ENCODE measurements at regions not wholly inside any gene's neighbourhood (a gene's known extent, or its start where the extent isn't known, plus 50 kb on each side); places are given as distances from the start of the nearest gene placed in this dataset.

- Histone ChIP-seq H3K36me3 (no peaks in the 10 kb centered on the region), H3K4me1 (no peaks in the 10 kb centered on the region), H3K9ac (ENCODE audit: low read depth in 2 of 2, low read length in 2 of 2) (no peak overlapping the region), H3K27ac (no peak overlapping the region), H3K9me3 (no peaks in the 10 kb centered on the region), H3K27me3 (no peaks in the 10 kb centered on the region), H3K4me3 (no peak overlapping the region)
- TF ChIP-seq CTCF (IDR thresholded peaks at IDR 0.05) = no peak
- DNase-seq = no peak
- intact Hi-C loops (cut with DNase I) = no loop called here
Observed at GRCh38 chr4:20196476-20196875, 55.2 kb upstream of the SLIT2 start.

GRCh38 chr4:20195071-20195885 lies 56.4 kb upstream of the SLIT2 start:
- no peak for DNase-seq
- H3K9ac ChIP-seq (ENCODE audit: low read depth in 2 of 2, low read length in 2 of 2) = no peak overlapping the region
- H3K9me3 ChIP-seq = no peaks in the 10 kb centered on the region
- H3K4me3 ChIP-seq = no peak overlapping the region
- no peaks in the 10 kb centered on the region for H3K4me1 ChIP-seq
- H3K36me3 ChIP-seq = no peaks in the 10 kb centered on the region
- H3K27me3 ChIP-seq = no peaks in the 10 kb centered on the region
- intact Hi-C loops (cut with DNase I) = no loop called here
- TF ChIP-seq CTCF (IDR thresholded peaks at IDR 0.05) = no peak
- H3K27ac ChIP-seq = no peak overlapping the region

- DNase-seq = no peak
- H3K27me3 ChIP-seq = no peaks in the 10 kb centered on the region
Observed at GRCh38 chr4:20194123-20195013, 57.3 kb upstream of the SLIT2 start.

GRCh38 chr4:20193141-20193936 lies 58.4 kb upstream of the SLIT2 start:
- DNase-seq = no peak
- Histone ChIP-seq H3K27me3 (no peaks in the 10 kb centered on the region), H3K27ac (no peak overlapping the region), H3K4me1 (no peaks in the 10 kb centered on the region), H3K4me3 (no peak overlapping the region), H3K9me3 (no peaks in the 10 kb centered on the region), H3K36me3 (no peaks in the 10 kb centered on the region), H3K9ac (ENCODE audit: low read depth in 2 of 2, low read length in 2 of 2) (no peak overlapping the region)
- intact Hi-C loops (cut with DNase I) = no loop called here
- no peak for TF ChIP-seq CTCF (IDR thresholded peaks at IDR 0.05)

More at GRCh38 chr4:20194123-20195013, 57.3 kb upstream of the SLIT2 start:
- H3K9ac ChIP-seq (ENCODE audit: low read depth in 2 of 2, low read length in 2 of 2) = no peak overlapping the region
- H3K4me3 ChIP-seq = no peak overlapping the region
- no peaks in the 10 kb centered on the region for H3K36me3 ChIP-seq
- TF ChIP-seq CTCF (IDR thresholded peaks at IDR 0.05) = no peak
- peak overlapping the region; percentile 23 for H3K27ac ChIP-seq
- no peaks in the 10 kb centered on the region for H3K9me3 ChIP-seq
- no peaks in the 10 kb centered on the region for H3K4me1 ChIP-seq
- intact Hi-C loops (cut with DNase I) = no loop called here

- Histone ChIP-seq H3K27me3 (no peaks in the 10 kb centered on the region), H3K36me3 (no peaks in the 10 kb centered on the region), H3K27ac (no peak overlapping the region), H3K4me3 (no peak overlapping the region), H3K9me3 (no peaks in the 10 kb centered on the region), H3K4me1 (no peaks in the 10 kb centered on the region), H3K9ac (ENCODE audit: low read depth in 2 of 2, low read length in 2 of 2) (no peak overlapping the region)
- intact Hi-C loops (cut with DNase I) = no loop called here
- no peak for TF ChIP-seq CTCF (IDR thresholded peaks at IDR 0.05)
- no peak for DNase-seq
Observed at GRCh38 chr4:20192736-20193135, 59.0 kb upstream of the SLIT2 start.

Measured in colonic mucosa (tissue), 4 donors.